ENCODE measurements at regions not wholly inside any gene's neighbourhood (a gene's known extent, or its start where the extent isn't known, plus 50 kb on each side); places are given as distances from the start of the nearest gene placed in this dataset.

GRCh38 chr6:72530152-72530551 lies 91.7 kb upstream of the KCNQ5 start:
- ATAC-seq (no peak), DNase-seq (no peak)
- Histone ChIP-seq H3K4me3 (ENCODE audit: low read length) (no peak overlapping the region), H3K9me3 (ENCODE audit: control insufficient read depth in 2 of 3, low read length in 3 of 3) (no peaks in the 10 kb centered on the region), H3K4me1 (ENCODE audit: control insufficient read depth in 2 of 2, insufficient read depth in 2 of 2, low read length in 2 of 2) (no peaks in the 10 kb centered on the region), H3K27me3 (ENCODE audit: control insufficient read depth in 2 of 2, insufficient read depth in 2 of 2, low read length in 2 of 2) (no peaks in the 10 kb centered on the region), H3K36me3 (ENCODE audit: control insufficient read depth in 2 of 3, insufficient read depth in 3 of 3, low read length in 3 of 3) (no peaks in the 10 kb centered on the region), H3K27ac (ENCODE audit: low read depth, low read length) (no peak overlapping the region)
- Mint-ChIP-seq H3K9me3 (no peaks in the 10 kb centered on the region), H3K36me3 (no peaks in the 10 kb centered on the region), H3K27me3 (peaks cover 0 to 25% (median 4%) of the 10 kb centered on the region in 5 donors), H3K27ac (no peak overlapping the region), H3K4me1 (peaks cover 0 to 3% (median 0%) of the 10 kb centered on the region in 7 donors), H3K4me3 (no peak overlapping the region)
- ChIA-PET CTCF (interaction anchor here (1.4 kb wide), 1 partner anchor 86 kb away, joined by 4 read pairs; no protein-coding TSS in a partner anchor), POLR2A (no interaction called here)
- intact Hi-C loops (cut with micrococcal nuclease): no loop called here

- no peak overlapping the region for H3K4me3 ChIP-seq (ENCODE audit: low read length)
- POLR2A ChIA-PET: no interaction called here
- H3K9me3 Mint-ChIP-seq: no peaks in the 10 kb centered on the region
- no peak overlapping the region for H3K27ac ChIP-seq (ENCODE audit: low read depth, low read length)
- no peaks in the 10 kb centered on the region for H3K9me3 ChIP-seq (ENCODE audit: control insufficient read depth in 2 of 3, low read length in 3 of 3)
- CTCF ChIA-PET: interaction anchor here (1.0 kb wide), 1 partner anchor 90 kb away, joined by 3 read pairs; no protein-coding TSS in a partner anchor
- H3K27me3 ChIP-seq (ENCODE audit: control insufficient read depth in 2 of 2, insufficient read depth in 2 of 2, low read length in 2 of 2): no peaks in the 10 kb centered on the region
- no peak overlapping the region for H3K27ac Mint-ChIP-seq
- no peaks in the 10 kb centered on the region for H3K36me3 Mint-ChIP-seq
- peaks cover 0 to 27% (median 7%) of the 10 kb centered on the region in 5 donors for H3K27me3 Mint-ChIP-seq
- DNase-seq: no peak
- no peak overlapping the region for H3K4me3 Mint-ChIP-seq
- H3K4me1 Mint-ChIP-seq: peaks cover 0 to 3% (median 0%) of the 10 kb centered on the region in 7 donors
- H3K4me1 ChIP-seq (ENCODE audit: control insufficient read depth in 2 of 2, insufficient read depth in 2 of 2, low read length in 2 of 2): no peaks in the 10 kb centered on the region
- H3K36me3 ChIP-seq (ENCODE audit: control insufficient read depth in 2 of 3, insufficient read depth in 3 of 3, low read length in 3 of 3): no peaks in the 10 kb centered on the region
- no peak for ATAC-seq
- intact Hi-C loops (cut with micrococcal nuclease): no loop called here
These were observed 91.1 kb upstream of the KCNQ5 start for GRCh38 chr6:72530750-72531149.

GRCh38 chr6:72533606-72534005 lies 88.3 kb upstream of the KCNQ5 start:
- peaks cover 0 to 3% (median 0%) of the 10 kb centered on the region in 7 donors for H3K4me1 Mint-ChIP-seq
- no peak overlapping the region for H3K4me3 Mint-ChIP-seq
- no peak overlapping the region for H3K27ac ChIP-seq (ENCODE audit: low read depth, low read length)
- intact Hi-C loops (cut with micrococcal nuclease): no loop called here
- no peaks in the 10 kb centered on the region for H3K9me3 ChIP-seq (ENCODE audit: control insufficient read depth in 2 of 3, low read length in 3 of 3)
- H3K27ac Mint-ChIP-seq: no peak overlapping the region
- H3K4me3 ChIP-seq (ENCODE audit: low read length): no peak overlapping the region
- H3K27me3 ChIP-seq (ENCODE audit: control insufficient read depth in 2 of 2, insufficient read depth in 2 of 2, low read length in 2 of 2): no peaks in the 10 kb centered on the region
- DNase-seq (no peak), ATAC-seq (no peak)
- H3K4me1 ChIP-seq (ENCODE audit: control insufficient read depth in 2 of 2, insufficient read depth in 2 of 2, low read length in 2 of 2): no peaks in the 10 kb centered on the region
- no peaks in the 10 kb centered on the region for H3K36me3 Mint-ChIP-seq
- H3K27me3 Mint-ChIP-seq: peaks cover 0 to 21% (median 4%) of the 10 kb centered on the region in 5 donors
- ChIA-PET POLR2A (no interaction called here), CTCF (interaction anchor here (0.9 kb wide), 1 partner anchor 597 kb away, joined by 3 read pairs; no protein-coding TSS in a partner anchor)
- H3K9me3 Mint-ChIP-seq: no peaks in the 10 kb centered on the region
- no peaks in the 10 kb centered on the region for H3K36me3 ChIP-seq (ENCODE audit: control insufficient read depth in 2 of 3, insufficient read depth in 3 of 3, low read length in 3 of 3)

- no peak for DNase-seq
- Histone ChIP-seq H3K27me3 (ENCODE audit: control insufficient read depth in 2 of 2, insufficient read depth in 2 of 2, low read length in 2 of 2) (no peaks in the 10 kb centered on the region), H3K9me3 (ENCODE audit: control insufficient read depth in 2 of 3, low read length in 3 of 3) (peaks cover 0 to 2% (median 0%) of the 10 kb centered on the region in 3 experiments), H3K27ac (ENCODE audit: low read depth, low read length) (no peak overlapping the region), H3K36me3 (ENCODE audit: control insufficient read depth in 2 of 3, insufficient read depth in 3 of 3, low read length in 3 of 3) (no peaks in the 10 kb centered on the region), H3K4me3 (ENCODE audit: low read length) (no peak overlapping the region), H3K4me1 (ENCODE audit: control insufficient read depth in 2 of 2, insufficient read depth in 2 of 2, low read length in 2 of 2) (no peaks in the 10 kb centered on the region)
- CTCF ChIA-PET: interaction anchor here (0.9 kb wide), 1 partner anchor 596 kb away, joined by 3 read pairs; no protein-coding TSS in a partner anchor
- peaks cover 0 to under 1% (median 0%) of the 10 kb centered on the region in 5 donors for H3K36me3 Mint-ChIP-seq
- H3K4me3 Mint-ChIP-seq: no peak overlapping the region
- H3K4me1 Mint-ChIP-seq: peaks cover 0 to 3% (median 0%) of the 10 kb centered on the region in 7 donors
- H3K9me3 Mint-ChIP-seq: peaks cover 0 to 3% (median 0%) of the 10 kb centered on the region in 11 donors
- POLR2A ChIA-PET: no interaction called here
- peaks cover 0 to 21% (median 4%) of the 10 kb centered on the region in 5 donors for H3K27me3 Mint-ChIP-seq
- intact Hi-C loops (cut with micrococcal nuclease): no loop called here
- ATAC-seq: no peak
- H3K27ac Mint-ChIP-seq: no peak overlapping the region
These were observed 87.6 kb upstream of the KCNQ5 start for GRCh38 chr6:72534236-72534635.

- Histone ChIP-seq H3K27me3 (ENCODE audit: control insufficient read depth in 2 of 2, insufficient read depth in 2 of 2, low read length in 2 of 2) (no peaks in the 10 kb centered on the region), H3K4me1 (ENCODE audit: control insufficient read depth in 2 of 2, insufficient read depth in 2 of 2, low read length in 2 of 2) (no peaks in the 10 kb centered on the region), H3K4me3 (ENCODE audit: low read length) (no peak overlapping the region), H3K36me3 (ENCODE audit: control insufficient read depth in 2 of 3, insufficient read depth in 3 of 3, low read length in 3 of 3) (no peaks in the 10 kb centered on the region), H3K27ac (ENCODE audit: low read depth, low read length) (no peak overlapping the region), H3K9me3 (ENCODE audit: control insufficient read depth in 2 of 3, low read length in 3 of 3) (peaks cover 0 to 4% (median 0%) of the 10 kb centered on the region in 3 experiments)
- Mint-ChIP-seq H3K27me3 (peaks cover 0 to 24% (median 4%) of the 10 kb centered on the region in 5 donors), H3K4me3 (no peak overlapping the region), H3K27ac (no peak overlapping the region), H3K4me1 (peaks cover 0 to 3% (median 0%) of the 10 kb centered on the region in 7 donors), H3K36me3 (peaks cover 0 to 6% (median 0%) of the 10 kb centered on the region in 5 donors), H3K9me3 (peaks cover 0 to 12% (median 4%) of the 10 kb centered on the region in 11 donors)
- ATAC-seq: no peak
- ChIA-PET CTCF (no interaction called here), POLR2A (no interaction called here)
- DNase-seq: no peak
- intact Hi-C loops (cut with micrococcal nuclease): no loop called here
These were observed 86.7 kb upstream of the KCNQ5 start for GRCh38 chr6:72535124-72535523.

- CTCF ChIA-PET: interaction anchor here (0.6 kb wide), 1 partner anchor 365 kb away, joined by 4 read pairs; no protein-coding TSS in a partner anchor
- no peak overlapping the region for H3K4me3 Mint-ChIP-seq
These were observed 74.8 kb upstream of the KCNQ5 start for GRCh38 chr6:72547020-72547419.

GRCh38 chr6:72551470-72551869 lies 70.4 kb upstream of the KCNQ5 start:
- Histone ChIP-seq H3K9me3 (ENCODE audit: control insufficient read depth in 2 of 3, low read length in 3 of 3) (no peaks in the 10 kb centered on the region), H3K4me1 (ENCODE audit: control insufficient read depth in 2 of 2, insufficient read depth in 2 of 2, low read length in 2 of 2) (no peaks in the 10 kb centered on the region), H3K36me3 (ENCODE audit: control insufficient read depth in 2 of 3, insufficient read depth in 3 of 3, low read length in 3 of 3) (no peaks in the 10 kb centered on the region), H3K27ac (ENCODE audit: low read depth, low read length) (no peak overlapping the region), H3K27me3 (ENCODE audit: control insufficient read depth in 2 of 2, insufficient read depth in 2 of 2, low read length in 2 of 2) (peaks cover 0 to 3% of the 10 kb centered on the region in 2 donors), H3K4me3 (ENCODE audit: low read length) (no peak overlapping the region)
- POLR2A ChIA-PET: no interaction called here
- DNase-seq (no peak), ATAC-seq (no peak)
- CTCF ChIA-PET: interaction anchor here (0.6 kb wide), 1 partner anchor 65 kb away, joined by 3 read pairs; no protein-coding TSS in a partner anchor
- intact Hi-C loops (cut with micrococcal nuclease): no loop called here
- H3K9me3 Mint-ChIP-seq: peaks cover 0 to 1% (median 0%) of the 10 kb centered on the region in 11 donors
- H3K27me3 Mint-ChIP-seq: peaks cover 0 to 22% (median 5%) of the 10 kb centered on the region in 5 donors
- H3K4me1 Mint-ChIP-seq: peaks cover 0 to 5% (median 0%) of the 10 kb centered on the region in 7 donors
- no peak overlapping the region for H3K4me3 Mint-ChIP-seq
- no peak overlapping the region for H3K27ac Mint-ChIP-seq
- no peaks in the 10 kb centered on the region for H3K36me3 Mint-ChIP-seq

More at GRCh38 chr6:72547020-72547419, 74.8 kb upstream of the KCNQ5 start:
- Mint-ChIP-seq H3K9me3 (peaks cover 0 to 10% (median 3%) of the 10 kb centered on the region in 11 donors), H3K27ac (no peak overlapping the region), H3K36me3 (peaks cover 0 to 4% (median 0%) of the 10 kb centered on the region in 5 donors), H3K4me1 (no peaks in the 10 kb centered on the region), H3K27me3 (peaks cover 4 to 22% (median 14%) of the 10 kb centered on the region in 5 donors)
- Histone ChIP-seq H3K4me3 (ENCODE audit: low read length) (no peak overlapping the region), H3K27me3 (ENCODE audit: control insufficient read depth in 2 of 2, insufficient read depth in 2 of 2, low read length in 2 of 2) (no peaks in the 10 kb centered on the region), H3K36me3 (ENCODE audit: control insufficient read depth in 2 of 3, insufficient read depth in 3 of 3, low read length in 3 of 3) (no peaks in the 10 kb centered on the region), H3K27ac (ENCODE audit: low read depth, low read length) (no peak overlapping the region), H3K9me3 (ENCODE audit: control insufficient read depth in 2 of 3, low read length in 3 of 3) (no peaks in the 10 kb centered on the region), H3K4me1 (ENCODE audit: control insufficient read depth in 2 of 2, insufficient read depth in 2 of 2, low read length in 2 of 2) (no peaks in the 10 kb centered on the region)
- intact Hi-C loops (cut with micrococcal nuclease): no loop called here
- no peak for ATAC-seq
- DNase-seq: no peak
- POLR2A ChIA-PET: no interaction called here
